Kidney (tissue), 13 donors: ENCODE measurements at regions not wholly inside any gene's neighbourhood (a gene's known extent, or its start where the extent isn't known, plus 50 kb on each side); places are given as distances from the start of the nearest gene placed in this dataset.

Source experiments
- DNase-seq, 5 donors: peaks; one replicate each; pipeline ENCODE4 v3.0.0-alpha.2; 2013 to 2020
- FAIRE-seq: peaks from 2 replicates; lab custom pipeline; 2012; peaks lifted over from hg19 to GRCh38; lab: Jason Lieb, UNC
- H3K27ac ChIP-seq, 2 donors: one replicate each; pipeline ENCODE4 v1.7.0; 2013; ENCODE audit warnings: low read depth in 2 of 2, low read length in 2 of 2, inconsistent platforms in 1 of 2
- H3K27me3 ChIP-seq: one replicate; pipeline ENCODE4 v1.7.1; 2013; ENCODE audit warnings: low read length, inconsistent platforms; ENCODE audit not compliant: control insufficient read depth, insufficient read depth
- H3K36me3 ChIP-seq, 3 donors: one replicate each; pipeline versions ENCODE4 v1.7.0 to v1.7.1; 2013; ENCODE audit warnings: low read length in 3 of 3, control low read depth in 1 of 3, inconsistent platforms in 1 of 3; ENCODE audit not compliant: insufficient read depth in 3 of 3, control insufficient read depth in 2 of 3
- H3K4me1 ChIP-seq, 3 donors: one replicate each; pipeline versions ENCODE4 v1.7.0 to v1.7.1; 2013; ENCODE audit warnings: low read length in 3 of 3, inconsistent platforms in 1 of 3, low read depth in 1 of 3; ENCODE audit not compliant: control insufficient read depth in 2 of 3, insufficient read depth in 2 of 3
- H3K4me3 ChIP-seq, 3 donors: one replicate each; pipeline versions ENCODE4 v1.7.0 to v1.8.1; 2013; ENCODE audit warnings: low read length in 3 of 3, control low read depth in 1 of 3, inconsistent platforms in 1 of 3
- H3K9ac ChIP-seq, 3 donors: one replicate each; pipeline versions ENCODE4 v1.7.0 to v1.7.1; 2013; ENCODE audit warnings: low read length in 3 of 3, control low read depth in 1 of 3, inconsistent platforms in 1 of 3
- H3K9me3 ChIP-seq, 3 donors: one replicate each; pipeline versions ENCODE4 v1.7.0 to v1.7.1; 2013; ENCODE audit warnings: low read length in 3 of 3, control low read depth in 1 of 3, inconsistent platforms in 1 of 3; ENCODE audit not compliant: control insufficient read depth in 2 of 3, insufficient read depth in 1 of 3
- intact Hi-C: fragments of 100-400 bp; cut with DNase I; formaldehyde crosslinking; loops from one replicate; pipeline ENCODE4 v1.11.1; 2022
- TF ChIP-seq, protein P1 (sequence below): IDR thresholded peaks from 3 replicates; pipeline ENCODE4 v1.5.1; 2012; ENCODE audit warnings: mild to moderate bottlenecking, moderate library complexity, borderline replicate concordance; ENCODE audit not compliant: insufficient read depth; ENCODE audit errors: extremely low read depth
- donor health status: control.
- donor health status: control.
- donor health status: control.
- donor health status: control.
- donor health status: control.
- donor health status: DM: yes; HTN: yes; CAD: no.
- donor health status: Normal renal cell carcinoma (clear cell type).

DNA sequence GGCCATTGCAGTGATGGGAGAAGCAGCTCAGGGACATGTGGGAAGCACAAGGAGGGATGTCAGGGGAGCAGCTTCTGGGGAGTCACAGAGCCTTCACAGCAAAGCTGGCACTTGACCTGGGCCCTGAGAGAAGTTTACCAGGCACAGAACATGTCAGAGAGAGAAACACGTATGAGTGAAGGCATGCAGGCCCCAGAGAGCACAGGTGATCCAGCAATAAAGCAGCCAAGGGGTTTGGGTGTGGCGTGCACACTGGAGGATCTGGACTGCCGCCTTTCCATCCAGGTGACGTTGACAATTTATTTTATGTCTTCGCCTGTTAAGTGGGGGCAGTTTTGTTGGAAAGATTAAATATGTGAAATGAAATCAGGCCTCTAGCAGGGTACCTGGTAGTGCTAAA, 252.6 kb upstream of the COBL start:
- intact Hi-C loops: no loop called here
- no peak overlapping the region for H3K4me3 ChIP-seq
- H3K27ac ChIP-seq: no peak overlapping the region
- H3K36me3 ChIP-seq: no peaks in the 10 kb centered on the region
- H3K4me1 ChIP-seq: no peaks in the 10 kb centered on the region
- no peak overlapping the region for H3K9ac ChIP-seq
- no peaks in the 10 kb centered on the region for H3K9me3 ChIP-seq
- no peaks in the 10 kb centered on the region for H3K27me3 ChIP-seq
- FAIRE-seq (no peak), DNase-seq (no peak)
- TF ChIP-seq, protein P1, sequence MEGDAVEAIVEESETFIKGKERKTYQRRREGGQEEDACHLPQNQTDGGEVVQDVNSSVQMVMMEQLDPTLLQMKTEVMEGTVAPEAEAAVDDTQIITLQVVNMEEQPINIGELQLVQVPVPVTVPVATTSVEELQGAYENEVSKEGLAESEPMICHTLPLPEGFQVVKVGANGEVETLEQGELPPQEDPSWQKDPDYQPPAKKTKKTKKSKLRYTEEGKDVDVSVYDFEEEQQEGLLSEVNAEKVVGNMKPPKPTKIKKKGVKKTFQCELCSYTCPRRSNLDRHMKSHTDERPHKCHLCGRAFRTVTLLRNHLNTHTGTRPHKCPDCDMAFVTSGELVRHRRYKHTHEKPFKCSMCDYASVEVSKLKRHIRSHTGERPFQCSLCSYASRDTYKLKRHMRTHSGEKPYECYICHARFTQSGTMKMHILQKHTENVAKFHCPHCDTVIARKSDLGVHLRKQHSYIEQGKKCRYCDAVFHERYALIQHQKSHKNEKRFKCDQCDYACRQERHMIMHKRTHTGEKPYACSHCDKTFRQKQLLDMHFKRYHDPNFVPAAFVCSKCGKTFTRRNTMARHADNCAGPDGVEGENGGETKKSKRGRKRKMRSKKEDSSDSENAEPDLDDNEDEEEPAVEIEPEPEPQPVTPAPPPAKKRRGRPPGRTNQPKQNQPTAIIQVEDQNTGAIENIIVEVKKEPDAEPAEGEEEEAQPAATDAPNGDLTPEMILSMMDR: no peak

DNA sequence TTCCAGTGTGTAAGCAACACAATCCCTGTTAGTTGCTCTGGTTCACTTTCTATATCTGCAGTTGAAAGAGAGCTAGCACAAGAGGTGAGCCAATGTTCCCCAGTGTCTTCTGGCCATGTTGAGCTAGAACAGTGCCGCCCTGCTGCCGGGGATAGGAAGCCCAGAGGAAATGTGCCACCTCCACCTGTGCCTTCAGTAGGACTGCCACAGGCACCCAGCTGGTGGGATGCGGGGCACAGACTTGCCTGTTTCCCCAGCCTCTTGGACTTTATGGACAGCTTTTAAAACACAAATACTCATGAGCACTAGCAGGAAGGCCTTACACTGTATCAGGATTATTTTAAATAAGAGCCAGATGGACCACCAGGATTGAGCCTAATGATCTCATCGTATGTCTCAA, 234.5 kb upstream of the COBL start:
- TF ChIP-seq, protein P1: no peak
- Histone ChIP-seq H3K27ac (no peak overlapping the region), H3K4me1 (no peaks in the 10 kb centered on the region), H3K36me3 (no peaks in the 10 kb centered on the region), H3K27me3 (no peaks in the 10 kb centered on the region), H3K9ac (no peak overlapping the region), H3K9me3 (peaks cover 0 to 4% (median 3%) of the 10 kb centered on the region in 3 donors), H3K4me3 (no peak overlapping the region)
- DNase-seq (peak in 1 of 5 donors; percentile 22), FAIRE-seq (no peak)
- intact Hi-C loops: no loop called here

DNA sequence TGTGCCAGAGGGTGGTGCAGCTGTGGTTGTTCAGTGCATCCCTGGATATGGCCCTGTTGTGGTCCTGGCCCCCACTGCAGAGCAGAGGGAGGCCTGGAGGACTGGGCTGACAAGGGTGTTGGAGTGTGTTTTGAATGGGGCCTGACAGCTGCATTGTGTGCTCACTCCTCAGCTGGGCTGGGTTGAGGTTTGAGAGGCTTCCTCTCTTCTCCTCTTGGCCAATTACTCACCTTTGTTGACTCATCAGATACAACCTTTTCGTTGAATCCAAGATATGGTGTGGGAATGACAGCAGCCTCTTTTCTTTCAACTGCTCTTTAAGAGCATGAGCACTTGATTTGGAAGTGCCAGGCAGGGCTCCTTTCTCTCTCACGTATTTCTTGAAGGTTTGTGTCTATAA, 228.5 kb upstream of the COBL start:
- FAIRE-seq (no peak), DNase-seq (no peak)
- no peak overlapping the region for H3K4me3 ChIP-seq
- H3K4me1 ChIP-seq: no peaks in the 10 kb centered on the region
- intact Hi-C loops: no loop called here
- TF ChIP-seq, protein P1: no peak
- no peak overlapping the region for H3K27ac ChIP-seq
- no peak overlapping the region for H3K9ac ChIP-seq
- H3K36me3 ChIP-seq: no peaks in the 10 kb centered on the region
- H3K27me3 ChIP-seq: no peaks in the 10 kb centered on the region
- H3K9me3 ChIP-seq: peaks cover 0 to 4% (median 2%) of the 10 kb centered on the region in 3 donors
